ENCODE measurements at regions not wholly inside any gene's neighbourhood (a gene's known extent, or its start where the extent isn't known, plus 50 kb on each side); places are given as distances from the start of the nearest gene placed in this dataset.

DNA sequence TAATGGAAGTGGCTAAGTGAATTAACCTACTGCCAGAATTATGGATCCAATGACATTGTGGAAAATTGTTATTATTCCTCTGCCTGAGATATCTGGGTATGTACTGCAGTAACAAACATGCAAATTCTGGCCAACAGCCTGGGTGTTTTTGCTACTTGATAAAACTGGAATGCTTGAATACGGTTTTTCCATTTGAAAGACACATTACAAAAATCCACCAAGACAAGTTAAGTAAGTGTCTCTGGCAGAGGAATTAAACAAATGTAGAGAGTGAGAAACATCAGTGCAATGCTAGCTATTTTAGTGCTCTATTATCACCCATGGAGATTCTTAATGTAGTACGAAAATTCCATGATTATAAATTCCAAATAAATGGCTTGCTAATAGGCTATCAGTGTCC lies 312.4 kb upstream of the MEIS1 start:
- Histone ChIP-seq H3K4me1 (no peaks in the 10 kb centered on the region), H3K27me3 (ENCODE audit: low read depth) (peaks cover 8% of the 10 kb centered on the region), H3K9me3 (replicated peaks) (peaks cover 12% of the 10 kb centered on the region), H3K36me3 (no peaks in the 10 kb centered on the region), H3K4me3 (no peak overlapping the region), H3K27ac (replicated peaks) (no peak overlapping the region)
- no peak for DNase-seq
- TF ChIP-seq, protein P1, sequence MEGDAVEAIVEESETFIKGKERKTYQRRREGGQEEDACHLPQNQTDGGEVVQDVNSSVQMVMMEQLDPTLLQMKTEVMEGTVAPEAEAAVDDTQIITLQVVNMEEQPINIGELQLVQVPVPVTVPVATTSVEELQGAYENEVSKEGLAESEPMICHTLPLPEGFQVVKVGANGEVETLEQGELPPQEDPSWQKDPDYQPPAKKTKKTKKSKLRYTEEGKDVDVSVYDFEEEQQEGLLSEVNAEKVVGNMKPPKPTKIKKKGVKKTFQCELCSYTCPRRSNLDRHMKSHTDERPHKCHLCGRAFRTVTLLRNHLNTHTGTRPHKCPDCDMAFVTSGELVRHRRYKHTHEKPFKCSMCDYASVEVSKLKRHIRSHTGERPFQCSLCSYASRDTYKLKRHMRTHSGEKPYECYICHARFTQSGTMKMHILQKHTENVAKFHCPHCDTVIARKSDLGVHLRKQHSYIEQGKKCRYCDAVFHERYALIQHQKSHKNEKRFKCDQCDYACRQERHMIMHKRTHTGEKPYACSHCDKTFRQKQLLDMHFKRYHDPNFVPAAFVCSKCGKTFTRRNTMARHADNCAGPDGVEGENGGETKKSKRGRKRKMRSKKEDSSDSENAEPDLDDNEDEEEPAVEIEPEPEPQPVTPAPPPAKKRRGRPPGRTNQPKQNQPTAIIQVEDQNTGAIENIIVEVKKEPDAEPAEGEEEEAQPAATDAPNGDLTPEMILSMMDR (IDR thresholded peaks at IDR 0.05; ENCODE audit: borderline replicate concordance), result no peak
- intact Hi-C loops (cut with micrococcal nuclease), result no loop called here

GRCh38 chr2:66121946-66122345 lies 313.0 kb upstream of the MEIS1 start:
- Histone ChIP-seq H3K4me1 (no peaks in the 10 kb centered on the region), H3K4me3 (no peak overlapping the region), H3K9me3 (replicated peaks) (peaks cover 12% of the 10 kb centered on the region), H3K27me3 (ENCODE audit: low read depth) (peaks cover 8% of the 10 kb centered on the region), H3K27ac (replicated peaks) (no peak overlapping the region), H3K36me3 (no peaks in the 10 kb centered on the region)
- intact Hi-C loops (cut with micrococcal nuclease), result no loop called here
- no peak for DNase-seq
- TF ChIP-seq, protein P1 (IDR thresholded peaks at IDR 0.05; ENCODE audit: borderline replicate concordance), result no peak

- Histone ChIP-seq H3K27me3 (ENCODE audit: low read depth) (no peaks in the 10 kb centered on the region), H3K36me3 (no peaks in the 10 kb centered on the region), H3K4me3 (no peak overlapping the region), H3K27ac (replicated peaks) (no peak overlapping the region), H3K9me3 (replicated peaks) (no peaks in the 10 kb centered on the region), H3K4me1 (no peaks in the 10 kb centered on the region)
- intact Hi-C loops (cut with micrococcal nuclease), result no loop called here
- TF ChIP-seq, protein P1 (IDR thresholded peaks at IDR 0.05; ENCODE audit: borderline replicate concordance), result no peak
- no peak for DNase-seq
Observed at GRCh38 chr2:66113988-66114625, 320.8 kb upstream of the MEIS1 start.

- no peak for DNase-seq
- Histone ChIP-seq H3K27me3 (ENCODE audit: low read depth) (no peaks in the 10 kb centered on the region), H3K9me3 (replicated peaks) (no peaks in the 10 kb centered on the region), H3K4me1 (no peaks in the 10 kb centered on the region), H3K27ac (replicated peaks) (no peak overlapping the region), H3K4me3 (no peak overlapping the region), H3K36me3 (no peaks in the 10 kb centered on the region)
- intact Hi-C loops (cut with micrococcal nuclease), result no loop called here
- TF ChIP-seq, protein P1 (IDR thresholded peaks at IDR 0.05; ENCODE audit: borderline replicate concordance), result no peak
Observed at GRCh38 chr2:66111706-66112105, 323.2 kb upstream of the MEIS1 start.

GRCh38 chr2:66110608-66111007 lies 324.3 kb upstream of the MEIS1 start:
- Histone ChIP-seq H3K27me3 (ENCODE audit: low read depth) (no peaks in the 10 kb centered on the region), H3K4me1 (no peaks in the 10 kb centered on the region), H3K9me3 (replicated peaks) (no peaks in the 10 kb centered on the region), H3K4me3 (no peak overlapping the region), H3K27ac (replicated peaks) (no peak overlapping the region), H3K36me3 (no peaks in the 10 kb centered on the region)
- no peak for DNase-seq
- intact Hi-C loops (cut with micrococcal nuclease), result no loop called here
- TF ChIP-seq, protein P1 (IDR thresholded peaks at IDR 0.05; ENCODE audit: borderline replicate concordance), result no peak
